ENCODE measurements at regions not wholly inside any gene's neighbourhood (a gene's known extent, or its start where the extent isn't known, plus 50 kb on each side); places are given as distances from the start of the nearest gene placed in this dataset.

- TF ChIP-seq CTCF (IDR thresholded peaks at IDR 0.05; ENCODE audit: insufficient read depth, low read length, poor library complexity, severe bottlenecking), result no peak
- Histone ChIP-seq H3K36me3 (ENCODE audit: control insufficient read depth, insufficient read depth, low read length) (no peaks in the 10 kb centered on the region), H3K27me3 (ENCODE audit: control insufficient read depth, insufficient read depth, low read length) (no peaks in the 10 kb centered on the region), H3K4me3 (ENCODE audit: low read depth, low read length) (no peak overlapping the region)
- DNase-seq (ENCODE audit: low read depth), result no peak
Observed at GRCh38 chr9:26066237-26066636, 388.0 kb upstream of the TUSC1 start.

DNA sequence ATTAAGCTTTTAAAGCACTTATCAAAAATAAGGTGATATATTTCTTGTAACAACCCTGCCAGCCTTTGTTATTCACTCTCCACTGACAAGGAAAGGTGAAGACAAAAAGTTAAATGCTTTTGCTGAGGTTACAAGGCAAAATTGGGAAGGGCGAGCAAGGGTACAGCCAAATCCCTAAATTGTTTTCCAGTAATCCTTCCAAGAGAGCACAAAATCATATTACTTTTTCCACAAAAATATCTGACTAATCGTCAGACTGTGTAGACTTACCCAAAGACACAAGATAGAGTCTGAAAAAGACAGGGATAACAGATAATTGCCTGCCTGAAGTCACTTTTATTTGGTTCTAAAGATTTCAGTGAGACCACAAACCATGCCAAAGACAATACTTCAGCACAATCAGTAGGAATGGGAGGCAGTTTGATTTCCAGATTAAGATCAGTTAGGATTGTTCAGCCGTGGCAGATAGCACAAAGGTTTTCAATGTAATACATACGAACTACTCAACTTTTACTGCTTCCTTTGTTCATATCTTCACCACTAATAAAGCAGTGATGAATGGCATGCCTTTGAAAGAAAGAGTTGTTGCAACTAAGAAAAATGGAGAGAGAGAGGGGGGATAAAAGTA, 383.8 kb upstream of the TUSC1 start:
- no peak for TF ChIP-seq CTCF (IDR thresholded peaks at IDR 0.05; ENCODE audit: insufficient read depth, low read length, poor library complexity, severe bottlenecking)
- no peak for DNase-seq (ENCODE audit: low read depth)
- Histone ChIP-seq H3K27me3 (ENCODE audit: control insufficient read depth, insufficient read depth, low read length) (no peaks in the 10 kb centered on the region), H3K36me3 (ENCODE audit: control insufficient read depth, insufficient read depth, low read length) (no peaks in the 10 kb centered on the region), H3K4me3 (ENCODE audit: low read depth, low read length) (no peak overlapping the region)

- peak; percentile 50 for DNase-seq (ENCODE audit: low read depth)
- H3K27me3 ChIP-seq (ENCODE audit: control insufficient read depth, insufficient read depth, low read length), result no peaks in the 10 kb centered on the region
- no peak overlapping the region for H3K4me3 ChIP-seq (ENCODE audit: low read depth, low read length)
- H3K36me3 ChIP-seq (ENCODE audit: control insufficient read depth, insufficient read depth, low read length), result no peaks in the 10 kb centered on the region
- TF ChIP-seq CTCF (IDR thresholded peaks at IDR 0.05; ENCODE audit: insufficient read depth, low read length, poor library complexity, severe bottlenecking), result no peak
Observed at GRCh38 chr9:26058111-26058895, 380.1 kb upstream of the TUSC1 start.

DNA sequence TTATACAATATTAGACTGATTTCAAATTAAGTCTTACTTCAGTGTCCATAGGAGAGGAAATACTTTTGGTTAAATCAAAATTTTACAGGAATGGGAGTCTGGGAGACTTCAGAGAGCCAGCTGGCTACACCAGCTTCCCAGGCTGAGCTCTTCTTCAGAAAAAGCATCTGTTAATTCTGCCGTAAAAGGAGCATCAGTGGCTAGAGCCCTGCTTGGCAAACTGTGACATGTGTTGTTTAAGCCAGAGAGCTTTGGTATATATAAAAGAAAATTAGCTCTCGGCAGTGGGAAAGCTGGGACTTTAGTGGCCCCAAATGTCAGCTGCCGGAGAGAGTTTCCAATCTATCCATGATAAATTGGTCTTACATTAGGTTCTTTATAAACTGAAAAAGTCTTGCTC, 378.8 kb upstream of the TUSC1 start:
- Histone ChIP-seq H3K4me3 (ENCODE audit: low read depth, low read length) (no peak overlapping the region), H3K36me3 (ENCODE audit: control insufficient read depth, insufficient read depth, low read length) (no peaks in the 10 kb centered on the region), H3K27me3 (ENCODE audit: control insufficient read depth, insufficient read depth, low read length) (no peaks in the 10 kb centered on the region)
- no peak for TF ChIP-seq CTCF (IDR thresholded peaks at IDR 0.05; ENCODE audit: insufficient read depth, low read length, poor library complexity, severe bottlenecking)
- DNase-seq (ENCODE audit: low read depth), result no peak

DNA sequence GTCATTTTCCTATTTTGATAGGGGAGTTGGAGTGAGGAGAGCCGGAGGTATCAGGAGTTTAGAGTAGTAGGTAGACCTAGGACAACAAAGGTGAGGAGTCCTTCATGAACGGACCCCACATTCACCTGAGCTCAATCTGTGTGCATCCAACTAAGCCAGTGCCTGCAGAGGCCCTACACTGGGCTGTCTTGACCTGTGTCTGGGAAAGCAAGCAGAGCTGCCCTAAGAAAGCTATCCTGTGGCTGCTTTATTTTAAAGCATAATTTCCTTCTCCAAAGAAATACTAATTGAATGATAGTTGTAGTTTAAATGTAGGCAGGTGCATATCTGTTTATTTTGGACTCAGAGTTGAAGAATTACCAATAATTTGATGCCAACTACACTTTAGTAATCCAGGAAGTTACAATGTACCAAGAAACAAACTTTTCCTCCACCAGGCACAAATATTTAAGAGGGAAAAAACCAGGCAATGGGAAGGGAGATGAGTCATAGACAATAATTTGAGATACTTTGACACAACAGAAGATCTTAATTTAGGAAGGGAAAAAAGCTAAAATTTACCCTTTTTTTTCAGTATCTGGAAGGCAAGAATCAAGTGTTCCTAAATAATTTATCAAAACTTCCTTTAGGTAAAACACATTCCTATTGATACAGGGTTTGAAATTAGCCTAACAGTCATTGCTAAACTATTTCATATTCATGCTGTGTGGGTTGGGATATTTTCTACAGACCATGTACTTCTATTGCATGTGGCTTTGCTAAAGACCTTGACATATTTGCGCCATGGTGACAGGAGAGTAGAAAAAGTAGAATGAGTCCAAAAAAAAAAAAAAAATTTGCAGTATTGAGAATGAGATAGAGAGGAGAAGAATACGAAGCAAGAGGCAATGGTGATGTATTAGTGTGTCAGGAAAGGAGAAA, 376.6 kb upstream of the TUSC1 start:
- Histone ChIP-seq H3K36me3 (ENCODE audit: control insufficient read depth, insufficient read depth, low read length) (no peaks in the 10 kb centered on the region), H3K27me3 (ENCODE audit: control insufficient read depth, insufficient read depth, low read length) (no peaks in the 10 kb centered on the region), H3K4me3 (ENCODE audit: low read depth, low read length) (no peak overlapping the region)
- DNase-seq (ENCODE audit: low read depth), result no peak
- TF ChIP-seq CTCF (IDR thresholded peaks at IDR 0.05; ENCODE audit: insufficient read depth, low read length, poor library complexity, severe bottlenecking), result no peak

Data from kidney epithelial cell (primary cell).